ENCODE measurements at regions not wholly inside any gene's neighbourhood (a gene's known extent, or its start where the extent isn't known, plus 50 kb on each side); places are given as distances from the start of the nearest gene placed in this dataset.

DNA sequence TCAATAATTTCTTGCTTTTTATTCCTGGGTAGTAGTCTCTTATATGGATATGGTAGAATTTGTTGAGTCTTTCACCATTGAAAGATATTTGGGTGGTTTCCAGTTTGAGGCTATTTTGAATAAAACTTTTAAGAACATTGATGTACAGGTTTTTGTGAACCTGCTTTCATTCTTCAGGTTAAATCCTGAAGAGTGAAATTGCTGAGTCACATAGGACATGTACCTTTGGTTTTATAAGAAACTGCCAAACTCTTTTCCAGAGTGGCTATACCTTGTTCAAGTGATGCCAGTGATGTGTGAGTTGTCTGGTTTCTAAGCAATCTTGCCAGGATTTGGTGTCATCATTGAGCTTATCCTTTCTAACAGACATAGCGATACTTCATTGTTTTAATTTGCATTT lies 184.6 kb upstream of the PZP start:
- DNase-seq (ENCODE audit: low read depth, low spot score) (no peak), ATAC-seq (no peak)
- H3K27me3 ChIP-seq (ENCODE audit: insufficient read depth, low read length) = no peaks in the 10 kb centered on the region
- no peak overlapping the region for H3K27ac ChIP-seq (ENCODE audit: low read depth, low read length)
- H3K36me3 ChIP-seq (ENCODE audit: control insufficient read depth in 1 of 2, insufficient read depth in 2 of 2, low read length in 2 of 2) = no peaks in the 10 kb centered on the region
- H3K9me2 ChIP-seq (ENCODE audit: insufficient read depth) = no peaks in the 10 kb centered on the region
- POLR2A ChIA-PET = no interaction called here
- TF ChIP-seq, protein P1, sequence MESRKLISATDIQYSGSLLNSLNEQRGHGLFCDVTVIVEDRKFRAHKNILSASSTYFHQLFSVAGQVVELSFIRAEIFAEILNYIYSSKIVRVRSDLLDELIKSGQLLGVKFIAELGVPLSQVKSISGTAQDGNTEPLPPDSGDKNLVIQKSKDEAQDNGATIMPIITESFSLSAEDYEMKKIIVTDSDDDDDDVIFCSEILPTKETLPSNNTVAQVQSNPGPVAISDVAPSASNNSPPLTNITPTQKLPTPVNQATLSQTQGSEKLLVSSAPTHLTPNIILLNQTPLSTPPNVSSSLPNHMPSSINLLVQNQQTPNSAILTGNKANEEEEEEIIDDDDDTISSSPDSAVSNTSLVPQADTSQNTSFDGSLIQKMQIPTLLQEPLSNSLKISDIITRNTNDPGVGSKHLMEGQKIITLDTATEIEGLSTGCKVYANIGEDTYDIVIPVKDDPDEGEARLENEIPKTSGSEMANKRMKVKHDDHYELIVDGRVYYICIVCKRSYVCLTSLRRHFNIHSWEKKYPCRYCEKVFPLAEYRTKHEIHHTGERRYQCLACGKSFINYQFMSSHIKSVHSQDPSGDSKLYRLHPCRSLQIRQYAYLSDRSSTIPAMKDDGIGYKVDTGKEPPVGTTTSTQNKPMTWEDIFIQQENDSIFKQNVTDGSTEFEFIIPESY (IDR thresholded peaks at IDR 0.05; ENCODE audit: extremely low read depth, insufficient replicate concordance, low read length) = no peak
- TF ChIP-seq CEBPB (IDR thresholded peaks at IDR 0.05; ENCODE audit: low read depth) (no peak), ZFX (IDR thresholded peaks at IDR 0.05) (no peak), ZNF274 (IDR thresholded peaks at IDR 0.05; ENCODE audit: low read depth, low read length) (no peak), SP1 (IDR thresholded peaks at IDR 0.05; ENCODE audit: low read depth) (no peak), SRF (IDR thresholded peaks at IDR 0.05; ENCODE audit: low read depth) (no peak), POLR2AphosphoS5 (IDR thresholded peaks at IDR 0.05; ENCODE audit: low read depth, low read length) (no peak), EZH2 (IDR thresholded peaks at IDR 0.05) (no peak), SIN3A (IDR thresholded peaks at IDR 0.05; ENCODE audit: low read depth) (no peak), EZH2phosphoT487 (IDR thresholded peaks at IDR 0.05; ENCODE audit: borderline replicate concordance) (no peak), CBX3 (IDR thresholded peaks at IDR 0.05; ENCODE audit: low read depth) (no peak), EGR1 (IDR thresholded peaks at IDR 0.05; ENCODE audit: low read depth) (no peak)
- TF ChIP-seq, protein P2, sequence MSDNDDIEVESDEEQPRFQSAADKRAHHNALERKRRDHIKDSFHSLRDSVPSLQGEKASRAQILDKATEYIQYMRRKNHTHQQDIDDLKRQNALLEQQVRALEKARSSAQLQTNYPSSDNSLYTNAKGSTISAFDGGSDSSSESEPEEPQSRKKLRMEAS (IDR thresholded peaks at IDR 0.05) = no peak
- TF ChIP-seq, protein P3, sequence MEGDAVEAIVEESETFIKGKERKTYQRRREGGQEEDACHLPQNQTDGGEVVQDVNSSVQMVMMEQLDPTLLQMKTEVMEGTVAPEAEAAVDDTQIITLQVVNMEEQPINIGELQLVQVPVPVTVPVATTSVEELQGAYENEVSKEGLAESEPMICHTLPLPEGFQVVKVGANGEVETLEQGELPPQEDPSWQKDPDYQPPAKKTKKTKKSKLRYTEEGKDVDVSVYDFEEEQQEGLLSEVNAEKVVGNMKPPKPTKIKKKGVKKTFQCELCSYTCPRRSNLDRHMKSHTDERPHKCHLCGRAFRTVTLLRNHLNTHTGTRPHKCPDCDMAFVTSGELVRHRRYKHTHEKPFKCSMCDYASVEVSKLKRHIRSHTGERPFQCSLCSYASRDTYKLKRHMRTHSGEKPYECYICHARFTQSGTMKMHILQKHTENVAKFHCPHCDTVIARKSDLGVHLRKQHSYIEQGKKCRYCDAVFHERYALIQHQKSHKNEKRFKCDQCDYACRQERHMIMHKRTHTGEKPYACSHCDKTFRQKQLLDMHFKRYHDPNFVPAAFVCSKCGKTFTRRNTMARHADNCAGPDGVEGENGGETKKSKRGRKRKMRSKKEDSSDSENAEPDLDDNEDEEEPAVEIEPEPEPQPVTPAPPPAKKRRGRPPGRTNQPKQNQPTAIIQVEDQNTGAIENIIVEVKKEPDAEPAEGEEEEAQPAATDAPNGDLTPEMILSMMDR (IDR thresholded peaks at IDR 0.05 in 2 of 3, conservative IDR thresholded peaks at IDR 0.05 in 1 of 3; ENCODE audit: borderline replicate concordance in 1 of 3, insufficient read depth in 1 of 3, low read depth in 2 of 3, low read length in 2 of 3) = no peak
- RAD21 ChIA-PET (ENCODE audit: low non-redundant PET in 1 of 2, low total read pairs in 2 of 2, uncharacterized antibody in 2 of 2, unreplicated experiment in 2 of 2) = no interaction called here
- H3K4me2 ChIP-seq (ENCODE audit: low read length) = no peak overlapping the region
- no peak overlapping the region for H3K4me3 ChIP-seq (replicated peaks in 1 of 2; ENCODE audit: low read depth in 1 of 2, low read length in 2 of 2)
- H4K20me1 ChIP-seq (ENCODE audit: insufficient read depth) = no peaks in the 10 kb centered on the region
- no TSS peak for BruUV-seq (replicated peaks)
- H3K9me3 ChIP-seq (ENCODE audit: control insufficient read depth in 1 of 2, insufficient read depth in 1 of 2, low read depth in 1 of 2, low read length in 2 of 2) = no peaks in the 10 kb centered on the region
- H3K9ac ChIP-seq (ENCODE audit: low read length) = no peak overlapping the region
- no peaks in the 10 kb centered on the region for H3K4me1 ChIP-seq (ENCODE audit: control insufficient read depth in 1 of 2, insufficient read depth in 2 of 2, low read length in 2 of 2)
- H3K79me2 ChIP-seq (ENCODE audit: insufficient read depth, low read length) = no peaks in the 10 kb centered on the region
- CTCF ChIA-PET = no interaction called here
- intact Hi-C loops (cut with micrococcal nuclease) = no loop called here
- H2AFZ ChIP-seq (ENCODE audit: low read depth, low read length, poor library complexity, severe bottlenecking) = no peak overlapping the region

All from HCT116 (cell line).